ENCODE measurements at regions not wholly inside any gene's neighbourhood (a gene's known extent, or its start where the extent isn't known, plus 50 kb on each side); places are given as distances from the start of the nearest gene placed in this dataset.

GRCh38 chr12:24034894-24035293, 85.4 kb upstream of the SOX5 start:
- TF ChIP-seq, protein P1, sequence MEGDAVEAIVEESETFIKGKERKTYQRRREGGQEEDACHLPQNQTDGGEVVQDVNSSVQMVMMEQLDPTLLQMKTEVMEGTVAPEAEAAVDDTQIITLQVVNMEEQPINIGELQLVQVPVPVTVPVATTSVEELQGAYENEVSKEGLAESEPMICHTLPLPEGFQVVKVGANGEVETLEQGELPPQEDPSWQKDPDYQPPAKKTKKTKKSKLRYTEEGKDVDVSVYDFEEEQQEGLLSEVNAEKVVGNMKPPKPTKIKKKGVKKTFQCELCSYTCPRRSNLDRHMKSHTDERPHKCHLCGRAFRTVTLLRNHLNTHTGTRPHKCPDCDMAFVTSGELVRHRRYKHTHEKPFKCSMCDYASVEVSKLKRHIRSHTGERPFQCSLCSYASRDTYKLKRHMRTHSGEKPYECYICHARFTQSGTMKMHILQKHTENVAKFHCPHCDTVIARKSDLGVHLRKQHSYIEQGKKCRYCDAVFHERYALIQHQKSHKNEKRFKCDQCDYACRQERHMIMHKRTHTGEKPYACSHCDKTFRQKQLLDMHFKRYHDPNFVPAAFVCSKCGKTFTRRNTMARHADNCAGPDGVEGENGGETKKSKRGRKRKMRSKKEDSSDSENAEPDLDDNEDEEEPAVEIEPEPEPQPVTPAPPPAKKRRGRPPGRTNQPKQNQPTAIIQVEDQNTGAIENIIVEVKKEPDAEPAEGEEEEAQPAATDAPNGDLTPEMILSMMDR (IDR thresholded peaks at IDR 0.05) = no peak
- TF ChIP-seq POLR2AphosphoS5 (IDR thresholded peaks at IDR 0.05; ENCODE audit: low read depth, low read length) = no peak

Measured in Panc1 (cell line).